GM13977 (cell line): ENCODE measurements at regions not wholly inside any gene's neighbourhood (a gene's known extent, or its start where the extent isn't known, plus 50 kb on each side); places are given as distances from the start of the nearest gene placed in this dataset.

Experiments
- DNase-seq: peaks from one replicate; pipeline ENCODE4 v3.0.0; 2012; ENCODE audit warnings: low spot score
- in situ Hi-C: fragments of 300-500 bp; cut with MboI; formaldehyde crosslinking; loops from one replicate; pipeline ENCODE4 v1.12.0; 2022; ENCODE audit warnings: low sequenced_read_pairs, low pct_unique_long_range_greater_than_20kb, mixed read lengths, inconsistent platforms; ENCODE audit not compliant: unreplicated experiment
- TF ChIP-seq, protein P1 (sequence below): IDR thresholded peaks from 2 replicates; pipeline ENCODE4 v1.5.1; 2012; ENCODE audit warnings: mild to moderate bottlenecking, control low read depth; ENCODE audit not compliant: insufficient read depth; ENCODE audit errors: extremely low read depth, missing control alignments

DNA sequence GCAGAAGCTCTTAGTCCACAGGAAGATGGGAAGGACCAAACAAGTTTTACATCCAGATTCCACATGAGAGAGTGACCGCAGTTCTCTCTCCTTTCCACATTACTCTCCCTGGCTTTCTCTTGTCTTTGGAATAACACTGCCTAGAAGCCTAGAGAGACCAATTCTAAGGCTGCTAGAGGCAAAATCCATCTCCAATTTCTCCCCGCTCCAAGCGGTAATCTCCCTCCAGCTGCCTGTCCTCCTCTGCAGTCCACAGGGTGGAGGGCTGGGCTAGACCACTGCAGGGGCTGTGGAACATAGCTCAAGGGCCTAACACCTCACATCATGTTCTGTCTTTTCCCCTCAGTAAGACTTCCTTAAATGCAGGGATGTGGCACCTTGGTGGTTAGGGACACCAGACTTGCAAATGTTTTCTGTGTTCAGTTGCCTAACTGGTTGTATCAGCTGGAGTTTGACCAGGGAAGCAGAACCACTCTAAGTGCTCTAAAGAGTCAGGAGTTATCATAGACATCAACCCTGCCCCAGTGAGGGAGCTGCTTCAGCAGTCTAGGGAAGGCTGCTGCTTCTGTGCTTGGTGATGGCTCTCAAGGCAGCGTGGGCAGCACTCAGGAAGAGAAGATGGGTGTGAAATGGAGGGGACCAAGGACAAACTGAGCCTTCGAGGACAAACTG is 423.1 kb downstream of the BCOR start:
- TF ChIP-seq, protein P1, sequence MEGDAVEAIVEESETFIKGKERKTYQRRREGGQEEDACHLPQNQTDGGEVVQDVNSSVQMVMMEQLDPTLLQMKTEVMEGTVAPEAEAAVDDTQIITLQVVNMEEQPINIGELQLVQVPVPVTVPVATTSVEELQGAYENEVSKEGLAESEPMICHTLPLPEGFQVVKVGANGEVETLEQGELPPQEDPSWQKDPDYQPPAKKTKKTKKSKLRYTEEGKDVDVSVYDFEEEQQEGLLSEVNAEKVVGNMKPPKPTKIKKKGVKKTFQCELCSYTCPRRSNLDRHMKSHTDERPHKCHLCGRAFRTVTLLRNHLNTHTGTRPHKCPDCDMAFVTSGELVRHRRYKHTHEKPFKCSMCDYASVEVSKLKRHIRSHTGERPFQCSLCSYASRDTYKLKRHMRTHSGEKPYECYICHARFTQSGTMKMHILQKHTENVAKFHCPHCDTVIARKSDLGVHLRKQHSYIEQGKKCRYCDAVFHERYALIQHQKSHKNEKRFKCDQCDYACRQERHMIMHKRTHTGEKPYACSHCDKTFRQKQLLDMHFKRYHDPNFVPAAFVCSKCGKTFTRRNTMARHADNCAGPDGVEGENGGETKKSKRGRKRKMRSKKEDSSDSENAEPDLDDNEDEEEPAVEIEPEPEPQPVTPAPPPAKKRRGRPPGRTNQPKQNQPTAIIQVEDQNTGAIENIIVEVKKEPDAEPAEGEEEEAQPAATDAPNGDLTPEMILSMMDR: no peak
- in situ Hi-C loops: no loop called here
- no peak for DNase-seq

DNA sequence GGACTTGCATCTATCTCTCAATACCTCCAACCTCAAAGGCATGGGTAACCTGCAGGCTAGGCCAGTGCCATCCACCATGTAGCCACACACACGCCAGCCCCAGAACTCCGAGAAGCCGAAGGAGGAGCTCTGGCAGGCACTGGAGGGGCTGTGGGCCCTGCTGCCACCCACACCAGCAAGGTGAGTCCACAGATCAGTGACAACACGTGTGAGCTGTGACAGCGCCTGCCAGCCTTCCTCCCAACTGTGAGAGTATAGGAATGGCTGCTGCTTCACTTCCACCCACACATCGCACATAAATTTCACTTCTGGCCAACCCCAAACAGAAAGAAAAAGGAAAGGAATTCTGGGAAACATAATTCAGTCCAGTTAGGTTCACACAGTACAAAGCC is 422.6 kb downstream of the BCOR start:
- DNase-seq: no peak

DNA sequence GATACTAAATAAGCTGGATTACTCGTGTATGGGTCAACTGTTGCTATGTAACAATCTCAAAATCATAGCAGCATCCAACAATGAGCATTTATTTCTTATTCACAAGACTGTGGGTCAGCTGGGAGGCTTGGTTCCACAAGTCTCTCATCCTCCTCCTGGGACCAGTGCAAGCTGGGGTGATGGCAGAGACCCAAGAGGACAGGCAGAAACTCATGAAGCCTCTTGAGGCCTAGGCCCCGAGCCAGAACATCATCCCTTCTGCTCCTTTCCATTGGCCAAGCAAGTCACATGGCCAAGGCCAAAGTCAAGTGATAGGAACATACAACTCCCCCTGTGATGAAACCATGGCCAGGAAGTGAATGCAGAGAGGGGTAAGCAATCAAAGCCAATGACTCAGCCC is 422.1 kb downstream of the BCOR start:
- no peak for DNase-seq
- TF ChIP-seq, protein P1: no peak
- in situ Hi-C loops: no loop called here

More for the DNA sequence above, 422.6 kb downstream of the BCOR start:
- in situ Hi-C loops: no loop called here
- TF ChIP-seq, protein P1: no peak

DNA sequence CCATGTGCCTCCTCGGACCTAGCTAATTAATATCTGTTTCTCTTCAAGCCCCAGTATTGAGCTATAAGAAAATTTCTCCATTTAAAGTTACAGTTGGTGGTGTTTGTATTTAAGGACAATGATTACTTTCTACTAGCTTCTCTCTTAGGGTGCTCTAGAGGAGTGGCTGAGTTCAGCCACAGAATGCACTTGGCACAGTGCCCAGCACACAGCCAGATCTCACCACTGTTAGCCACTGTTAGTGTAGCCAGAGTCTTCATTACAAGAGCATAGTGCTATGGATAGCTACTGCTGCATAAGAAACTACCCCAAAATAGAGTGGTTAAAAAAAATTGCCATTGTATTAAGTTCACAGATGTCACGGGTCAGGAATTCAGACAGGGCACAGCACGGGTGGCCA is 421.3 kb downstream of the BCOR start:
- no peak for DNase-seq

DNA sequence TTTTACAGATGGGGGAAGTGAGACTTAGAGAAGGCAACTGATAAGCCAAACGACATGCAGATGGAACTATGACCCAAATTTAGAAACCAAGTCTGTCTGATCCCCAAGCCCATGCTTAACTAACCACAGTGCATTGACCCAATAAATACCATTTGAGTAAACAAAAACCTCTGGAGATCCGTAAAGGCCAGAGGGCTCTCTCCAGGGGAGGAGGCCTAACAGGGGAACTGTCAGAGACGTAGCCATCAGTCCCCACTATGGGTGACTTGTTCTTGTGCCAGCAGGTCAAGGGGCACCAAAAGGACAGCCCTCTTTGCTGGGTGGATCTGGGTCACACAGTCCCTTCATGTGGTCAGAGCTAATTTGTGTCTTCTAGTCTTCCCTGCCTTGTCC is 420.2 kb downstream of the BCOR start:
- DNase-seq: no peak
- in situ Hi-C loops: no loop called here
- TF ChIP-seq, protein P1: no peak

More for the DNA sequence above, 421.3 kb downstream of the BCOR start:
- TF ChIP-seq, protein P1: no peak
- in situ Hi-C loops: no loop called here

DNA sequence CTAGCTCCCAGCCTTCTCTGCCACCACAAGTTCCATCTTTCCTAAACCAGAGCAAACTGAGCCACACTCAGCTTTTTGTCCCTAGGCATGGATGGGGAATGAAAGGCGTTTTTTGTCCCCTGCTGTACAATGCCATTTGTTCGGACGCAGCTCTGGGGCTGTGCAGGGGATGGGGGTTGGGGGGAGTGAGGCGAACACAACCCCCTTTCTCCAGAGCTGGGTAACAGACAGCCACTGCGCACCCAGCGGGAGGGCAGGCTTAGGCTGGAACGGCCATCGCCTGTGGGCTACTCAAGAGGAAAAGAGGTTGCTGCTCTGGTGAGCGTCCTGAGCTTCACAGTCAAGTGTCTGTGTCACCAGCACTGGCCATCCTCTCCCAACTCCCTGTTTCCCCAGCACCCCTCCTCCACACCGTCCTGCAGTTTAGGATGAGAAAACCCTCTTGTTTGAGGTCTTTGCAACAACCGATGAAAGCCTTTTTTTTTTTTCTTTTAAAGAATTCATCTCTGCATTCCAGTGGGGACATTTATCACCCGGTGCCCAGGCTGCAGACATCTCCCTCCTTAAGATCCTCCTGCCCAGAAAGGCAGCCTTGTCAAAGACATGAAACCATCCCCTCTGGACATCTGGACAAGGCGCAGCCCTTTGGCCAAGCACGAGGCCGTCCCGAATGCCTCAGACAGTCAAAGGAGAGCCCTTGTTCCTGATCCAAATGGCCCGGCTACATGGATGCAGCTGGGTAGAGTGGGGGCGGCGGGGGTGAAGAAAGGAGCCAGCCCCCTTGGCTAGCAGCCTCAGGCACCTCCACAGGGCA is 419.6 kb downstream of the BCOR start:
- in situ Hi-C loops: no loop called here
- no peak for DNase-seq
- TF ChIP-seq, protein P1: no peak
